ENCODE measurements at regions not wholly inside any gene's neighbourhood (a gene's known extent, or its start where the extent isn't known, plus 50 kb on each side); places are given as distances from the start of the nearest gene placed in this dataset.
A peak's percentile ranks its signal among the peaks of the same experiment; 100 is the strongest.

DNA sequence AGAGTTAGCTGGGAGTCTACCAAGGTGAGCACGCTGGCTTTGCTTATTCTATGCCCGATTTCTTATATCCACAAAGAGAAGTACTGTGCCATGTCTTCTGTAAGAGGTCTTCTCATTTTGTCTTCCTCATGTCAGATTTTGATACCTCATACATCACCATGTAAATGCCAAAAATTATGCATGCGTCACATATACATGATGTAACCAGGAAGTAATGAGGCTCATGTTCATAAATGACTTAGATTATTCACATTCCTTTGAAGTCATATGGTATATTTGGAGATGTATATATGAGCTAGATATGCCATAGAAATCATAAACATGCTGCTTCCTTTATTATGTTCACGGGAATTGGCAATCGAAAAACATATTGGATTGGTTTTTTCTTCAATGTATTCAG, 97.7 kb upstream of the CELF2 start:
- DNase-seq = no peak

DNA sequence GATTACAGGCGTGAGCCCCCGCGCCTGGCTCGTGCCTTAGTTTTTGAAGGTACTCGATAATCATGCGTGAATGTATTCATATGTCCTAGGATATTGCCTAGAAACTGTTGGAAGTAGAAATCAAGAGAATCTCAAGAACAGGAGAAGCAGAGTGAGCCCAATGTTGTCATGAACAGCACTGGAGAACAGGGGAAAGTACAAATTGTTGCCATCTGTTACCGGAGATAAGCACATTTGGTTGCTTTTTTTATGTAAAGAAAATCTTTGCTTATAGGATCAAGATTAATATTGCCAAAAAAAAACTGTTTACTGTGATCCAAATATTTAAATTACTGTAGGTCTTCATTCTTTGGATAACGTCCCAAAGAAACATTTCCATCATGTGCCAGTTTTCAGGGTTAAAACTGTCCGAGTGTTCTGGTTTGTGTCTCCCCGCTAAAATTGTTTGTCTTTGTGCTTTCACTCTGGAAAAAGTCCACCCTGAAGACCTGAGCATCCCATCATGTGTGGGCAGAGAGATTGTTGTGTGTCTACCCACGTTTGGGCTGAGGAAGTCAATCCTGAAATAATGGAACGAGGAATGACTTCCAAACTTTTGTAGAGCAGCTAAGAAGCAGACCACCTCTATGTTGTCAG, 95.7 kb upstream of the CELF2 start:
- DNase-seq = no peak

DNA sequence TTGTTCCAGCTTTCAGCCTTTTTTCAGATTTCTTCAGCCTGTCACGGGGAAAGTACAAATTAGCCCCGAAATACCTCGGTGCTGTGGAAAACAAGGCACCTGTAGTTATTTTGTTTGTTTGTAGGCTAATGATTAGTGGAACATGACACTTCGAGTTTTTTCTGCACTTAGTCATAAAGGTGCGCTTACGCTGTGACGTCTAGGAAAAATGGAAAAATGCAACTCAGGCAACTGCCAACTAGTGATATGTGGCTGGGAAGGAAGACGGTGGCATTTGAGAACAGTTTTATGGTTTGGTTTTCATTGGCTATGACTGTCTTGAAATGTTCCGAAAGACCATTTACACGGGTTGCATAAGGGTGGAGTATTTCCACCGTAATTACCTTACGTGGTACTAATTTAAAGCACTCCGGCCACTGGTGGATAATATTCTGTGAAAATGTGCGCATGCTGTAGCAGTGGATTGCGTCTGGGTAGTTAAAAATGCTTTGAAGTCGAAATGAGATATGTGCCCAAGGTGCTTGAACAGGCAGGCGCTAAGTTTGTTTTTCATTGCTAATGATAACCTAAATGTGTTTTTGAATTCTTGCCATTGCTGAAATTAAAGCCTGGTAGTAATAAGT, 94.5 kb upstream of the CELF2 start:
- no peak for DNase-seq

DNA sequence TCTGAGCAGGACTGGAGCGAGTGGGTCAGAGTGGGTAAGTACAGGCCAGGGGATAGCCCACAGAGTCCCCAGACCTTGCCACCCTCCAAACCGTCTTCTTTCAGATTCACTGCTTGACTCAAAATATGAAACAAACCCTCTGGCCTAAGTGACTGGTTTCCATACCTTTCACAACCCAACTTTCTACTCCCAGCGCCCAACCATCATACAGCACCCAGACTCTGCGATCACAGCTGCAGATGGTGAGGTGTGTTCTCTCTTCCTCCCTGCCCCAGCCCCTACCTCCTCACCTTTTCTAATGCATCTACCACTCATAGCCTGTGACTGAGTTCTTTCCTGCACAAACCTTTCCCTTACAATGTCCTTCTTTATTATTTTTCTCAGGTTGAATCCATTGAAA, 92.0 kb upstream of the CELF2 start:
- no peak for DNase-seq

DNA sequence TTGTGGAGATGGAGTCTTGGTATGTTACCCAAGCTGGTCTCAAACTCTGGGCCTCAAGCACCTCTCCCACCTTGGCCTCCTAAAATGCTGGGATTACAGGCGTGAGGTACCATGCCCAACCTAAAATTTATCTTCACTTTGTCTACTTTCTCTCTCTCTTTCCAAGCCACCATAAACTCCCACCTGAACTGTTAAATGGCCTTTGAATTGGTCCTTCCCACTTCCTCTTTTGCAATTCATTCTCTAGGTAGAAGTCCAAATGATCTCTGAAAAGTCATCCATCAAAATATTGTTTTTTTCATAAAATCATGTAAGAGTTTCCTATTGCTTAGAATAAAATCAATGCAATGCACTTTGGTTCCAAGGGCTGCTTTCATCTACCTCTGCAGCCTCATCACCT, 90.1 kb upstream of the CELF2 start:
- DNase-seq = no peak

DNA sequence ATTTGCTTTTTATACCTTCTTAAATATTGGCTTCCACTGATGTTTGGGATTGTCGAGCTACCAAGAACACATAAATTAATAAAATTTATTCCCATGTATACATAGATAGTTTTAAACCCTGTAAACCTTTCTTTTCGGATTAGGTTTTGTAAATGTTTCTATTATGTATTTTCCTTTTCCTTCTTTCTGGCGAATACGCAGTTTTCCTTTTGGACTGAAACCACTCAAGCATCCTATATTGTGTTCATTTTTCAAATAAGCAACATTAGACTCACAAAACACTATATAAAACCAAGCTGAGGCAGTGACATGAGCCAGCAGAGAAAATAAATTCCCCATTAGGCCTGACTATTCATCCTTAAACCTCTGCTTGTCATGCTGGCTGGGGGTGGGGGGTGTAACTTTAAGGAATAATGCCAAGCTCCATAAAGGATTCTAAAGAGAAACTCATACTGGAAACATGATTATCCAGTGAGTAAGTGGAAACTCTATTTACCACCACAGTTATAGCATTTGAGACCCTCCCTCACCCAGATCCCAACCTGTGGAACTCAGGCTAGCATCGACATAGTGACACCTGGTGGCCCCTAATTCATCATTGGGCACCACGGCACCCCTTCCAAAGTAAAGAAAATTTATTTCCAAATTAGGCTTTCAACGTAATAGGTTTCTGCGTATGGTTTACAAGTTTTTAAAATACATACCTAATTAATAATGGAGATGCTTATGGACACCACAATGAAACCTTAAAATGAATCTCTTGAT, 86.5 kb upstream of the CELF2 start:
- no peak for DNase-seq

DNA sequence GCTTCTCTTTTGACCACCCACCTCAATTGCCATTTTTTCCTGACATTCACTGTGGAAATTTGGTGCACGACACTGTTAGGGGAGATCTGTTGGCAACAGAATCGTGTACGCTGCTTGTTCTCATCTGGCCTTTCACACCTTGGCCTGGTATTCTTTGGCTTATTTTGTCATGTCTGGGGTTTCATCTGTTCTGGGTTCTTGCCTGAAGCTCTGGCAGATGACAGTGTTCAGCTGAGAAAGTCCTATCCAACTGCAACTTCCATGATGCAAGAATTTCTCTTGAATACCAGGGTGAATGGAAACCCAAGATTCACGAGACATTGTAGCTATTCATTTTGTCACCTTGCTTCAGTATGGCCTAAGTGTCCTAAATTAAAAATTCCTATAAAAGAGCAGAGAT, 82.6 kb upstream of the CELF2 start:
- DNase-seq = no peak

DNA sequence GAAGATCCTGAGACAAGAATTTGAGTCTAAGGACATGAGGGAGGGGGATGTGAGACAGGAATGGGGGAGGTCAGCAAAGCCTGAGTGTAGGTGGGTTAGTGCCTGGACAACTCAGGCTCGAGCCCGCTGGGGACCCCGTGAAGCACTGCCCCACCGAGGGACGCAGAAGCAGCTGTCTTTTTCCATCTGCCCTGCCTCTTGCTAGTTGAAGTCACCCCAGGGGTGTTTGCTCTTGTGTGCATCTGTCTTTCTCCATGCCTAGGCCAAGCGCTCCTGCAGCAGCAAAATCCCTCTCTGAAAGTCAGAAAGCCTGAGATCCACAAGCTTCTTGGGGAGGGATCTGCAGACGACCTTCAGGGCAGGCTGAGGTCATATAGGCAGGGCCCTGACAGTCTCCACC, 79.0 kb upstream of the CELF2 start:
- DNase-seq = no peak

DNA sequence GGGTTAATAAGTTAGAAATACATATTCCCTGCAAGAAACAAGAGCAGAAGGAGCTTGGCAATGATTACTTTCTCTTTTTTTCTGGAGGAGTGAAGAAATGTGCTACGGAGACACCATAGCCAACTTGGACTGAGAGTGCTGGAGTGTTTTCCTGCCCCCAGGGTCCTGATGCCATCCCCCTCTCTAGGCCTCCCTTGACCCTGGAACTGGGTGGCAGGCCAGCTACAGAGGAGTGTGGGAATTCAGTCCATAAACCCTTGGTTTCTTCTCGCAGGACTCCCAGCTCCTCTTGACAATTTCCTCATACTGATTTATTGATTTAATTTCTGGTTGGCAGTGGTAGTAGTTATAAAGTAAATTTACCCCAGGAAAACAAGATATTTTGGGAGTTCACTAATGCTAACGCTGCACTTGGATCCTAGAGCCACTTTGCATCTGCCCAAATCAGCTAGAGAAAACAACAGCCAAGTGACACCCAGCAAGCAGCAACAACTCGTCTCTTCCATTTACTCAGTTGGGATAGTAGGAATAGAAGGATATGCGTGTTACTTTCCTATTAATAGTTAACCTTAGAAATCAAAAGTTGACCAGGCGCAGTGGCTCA, 76.4 kb upstream of the CELF2 start:
- no peak for DNase-seq

DNA sequence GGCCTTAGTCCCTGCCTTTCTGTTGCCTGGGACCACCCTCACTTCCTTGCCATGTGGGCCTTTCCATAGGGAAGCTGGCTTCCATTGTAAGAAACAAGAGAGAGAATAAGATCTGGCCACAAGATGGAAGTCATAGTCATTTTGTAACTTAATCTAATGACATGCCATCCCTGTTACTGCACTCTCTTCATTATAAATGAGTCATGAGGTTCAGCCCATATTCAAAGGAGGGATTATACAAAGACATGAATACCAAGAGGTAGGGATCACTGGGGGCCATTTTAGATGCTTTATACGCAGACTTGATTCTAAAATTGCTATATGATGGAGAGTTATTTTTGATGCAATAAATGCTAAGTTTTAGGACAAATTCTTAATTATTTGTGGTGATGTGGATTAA, 75.2 kb upstream of the CELF2 start:
- DNase-seq = no peak

DNA sequence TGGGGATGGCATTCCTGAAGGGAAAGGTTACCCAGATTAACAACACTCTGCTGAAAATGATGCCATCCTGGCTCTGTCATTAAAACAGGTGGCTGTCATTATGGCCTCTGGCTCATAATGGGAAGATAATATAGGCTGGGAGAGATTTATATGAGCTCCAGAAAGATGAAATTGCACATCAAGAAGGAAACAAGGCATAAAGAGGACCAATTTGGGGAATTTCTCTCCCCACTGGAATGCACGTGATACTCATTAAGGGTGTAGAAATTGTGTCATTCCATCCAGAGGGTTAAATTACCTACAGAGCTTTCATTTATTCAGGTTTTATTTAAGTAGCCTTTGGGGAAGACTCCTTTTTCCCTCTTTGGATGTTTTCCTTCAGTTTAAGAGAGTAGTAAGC, 71.6 kb upstream of the CELF2 start:
- no peak for DNase-seq

DNA sequence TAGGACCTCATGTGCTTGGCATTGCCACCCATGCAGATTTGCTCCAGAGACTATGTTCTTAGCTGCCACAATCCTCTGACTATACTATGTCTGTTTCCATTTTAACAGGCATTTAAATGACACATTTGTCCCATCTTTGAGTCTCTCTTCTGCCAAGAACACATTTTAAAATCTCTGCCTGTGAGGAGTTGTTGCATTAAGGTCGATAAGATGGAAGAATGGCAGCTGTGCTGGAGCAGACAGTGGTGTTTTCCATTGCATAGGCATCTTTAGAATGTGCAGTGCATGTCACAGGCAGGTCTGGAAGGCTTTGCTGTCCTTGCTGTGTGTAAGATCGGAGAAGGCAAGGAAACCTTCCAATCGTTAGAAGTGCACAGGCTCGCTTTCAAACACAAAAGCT, 70.9 kb upstream of the CELF2 start:
- DNase-seq = no peak

DNA sequence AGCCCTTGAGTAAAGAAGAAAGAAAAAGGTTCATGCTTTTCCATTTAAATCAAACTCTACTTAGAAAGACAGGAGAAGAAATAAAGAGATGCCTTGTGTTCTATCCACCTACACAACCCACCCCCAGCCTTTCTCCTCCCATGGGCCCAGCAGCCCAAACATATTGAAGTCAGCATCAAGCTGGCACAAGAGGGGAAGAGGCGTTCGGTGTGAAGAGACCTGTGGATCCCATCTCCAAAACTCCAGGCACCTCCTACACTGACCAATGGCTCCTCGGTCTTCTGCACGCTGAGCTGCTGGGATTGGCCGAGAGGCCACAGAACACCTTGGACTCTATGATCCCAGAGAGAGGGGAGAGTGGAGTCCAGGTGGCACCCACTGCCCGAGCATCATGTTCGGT, 66.0 kb upstream of the CELF2 start:
- DNase-seq = no peak

DNA sequence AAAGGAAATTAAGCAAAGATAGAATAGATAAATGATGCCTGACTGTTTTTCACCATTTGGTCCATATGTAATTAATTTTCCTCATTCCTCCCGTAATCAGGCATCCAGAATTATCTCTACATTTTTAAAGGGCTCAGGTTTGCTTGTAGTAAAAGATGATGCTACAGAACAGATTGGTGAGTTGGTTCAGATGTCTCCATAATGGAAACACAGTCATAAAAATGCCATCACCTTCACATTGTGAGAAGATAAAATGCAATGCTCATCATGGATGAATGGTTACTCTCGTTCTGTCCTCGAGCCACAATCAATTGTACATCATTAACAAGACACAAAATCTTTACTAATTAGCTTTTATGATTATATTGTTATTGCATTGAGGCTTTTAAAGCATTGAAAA, 64.9 kb upstream of the CELF2 start:
- no peak for DNase-seq

DNA sequence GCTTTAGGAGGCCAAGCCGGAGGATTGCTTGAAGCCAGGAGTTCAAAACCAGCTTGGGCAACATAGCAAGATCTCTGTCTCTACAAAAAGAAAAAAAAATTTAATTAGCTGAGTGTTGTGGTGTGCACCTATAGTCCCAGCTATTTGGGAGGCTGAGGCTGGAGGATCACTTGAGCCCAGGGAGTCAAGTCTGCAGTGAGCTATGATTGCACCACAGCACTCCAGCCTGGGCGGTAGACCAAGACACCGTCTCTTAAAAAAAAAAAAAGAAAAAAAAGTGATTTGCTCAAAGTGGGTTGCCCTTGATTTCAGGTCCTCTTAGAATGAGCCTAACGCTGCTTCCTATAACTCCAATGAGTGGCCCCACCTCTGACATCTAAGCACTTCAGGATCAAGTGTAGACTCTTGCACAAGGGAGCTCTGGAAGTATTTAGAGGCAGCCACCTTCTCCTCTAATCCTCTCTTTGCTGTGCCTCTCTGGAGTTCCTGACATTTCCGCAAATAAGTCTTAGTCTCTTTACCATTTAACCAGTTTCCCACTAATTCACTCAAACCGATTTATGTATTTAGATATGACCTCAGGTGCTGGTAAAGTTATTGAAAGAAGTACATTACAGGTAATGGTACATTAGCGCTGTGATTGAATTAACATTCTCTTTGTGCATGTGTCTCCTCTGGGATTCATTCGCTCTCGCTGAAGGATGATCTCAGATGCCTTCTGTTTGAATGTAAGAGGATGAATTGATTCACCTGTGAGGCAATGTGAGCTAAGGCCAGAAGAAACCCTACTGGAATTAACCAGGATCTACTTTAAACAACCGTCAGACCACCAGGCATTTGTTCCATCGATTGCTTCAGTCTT, 60.8 kb upstream of the CELF2 start:
- no peak for DNase-seq

DNA sequence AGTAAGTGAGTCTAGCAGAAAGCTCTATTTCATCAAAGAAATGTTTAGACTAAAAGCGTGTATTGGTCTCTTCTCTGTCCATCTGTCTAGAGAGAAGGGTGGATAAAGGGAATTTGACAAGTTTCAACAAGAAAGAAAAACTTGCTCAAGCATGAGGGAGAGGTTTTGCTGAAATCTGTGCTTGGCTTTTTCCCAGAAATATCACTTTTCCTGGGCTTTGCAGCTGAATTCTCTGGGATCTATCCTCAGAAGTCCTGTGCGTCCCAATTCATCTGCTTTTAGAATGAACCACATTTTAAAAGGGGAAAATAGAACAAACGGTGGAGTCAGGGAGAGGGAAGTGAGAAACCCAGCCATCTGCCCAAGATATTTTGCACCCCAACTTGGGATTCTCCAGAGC, 59.6 kb upstream of the CELF2 start:
- no peak for DNase-seq

DNA sequence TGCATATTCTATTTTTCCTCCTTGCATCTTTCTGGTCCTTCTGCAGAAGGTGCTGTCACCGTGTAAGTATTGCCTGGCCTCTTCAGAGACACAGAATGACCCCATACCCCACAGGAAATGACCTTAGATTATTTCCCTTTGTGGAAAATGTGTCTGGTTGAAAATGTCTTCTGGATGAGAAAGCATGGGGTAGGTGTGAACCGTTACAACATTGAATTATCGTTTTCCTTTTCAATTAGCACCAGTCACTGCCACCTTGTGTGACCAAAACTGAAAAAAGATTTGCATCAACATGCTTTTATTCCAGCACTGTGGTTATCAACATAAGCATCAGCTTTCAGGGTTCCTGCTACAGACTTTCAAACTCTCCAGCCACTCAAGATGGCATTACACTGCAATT, 58.0 kb upstream of the CELF2 start:
- peak; percentile 68 for DNase-seq

DNA sequence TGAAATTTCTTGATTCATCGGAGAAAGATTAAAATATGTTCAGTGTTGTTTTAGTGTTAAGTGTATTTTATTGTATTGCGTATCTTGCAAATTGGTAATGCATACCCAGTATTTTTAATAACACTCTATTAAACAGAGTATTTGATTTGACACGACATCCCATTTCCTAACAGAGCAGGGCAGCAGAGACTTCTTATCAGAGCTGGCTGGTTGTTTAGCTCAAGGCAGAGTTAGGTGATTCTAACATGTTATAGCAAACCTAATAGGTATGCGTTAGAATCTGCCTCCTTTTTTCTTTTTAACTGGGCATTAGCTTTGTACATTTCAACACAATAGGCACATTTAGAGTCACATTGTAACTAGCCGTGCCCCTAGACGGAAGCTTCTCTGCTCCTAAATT, 57.1 kb upstream of the CELF2 start:
- no peak for DNase-seq

DNA sequence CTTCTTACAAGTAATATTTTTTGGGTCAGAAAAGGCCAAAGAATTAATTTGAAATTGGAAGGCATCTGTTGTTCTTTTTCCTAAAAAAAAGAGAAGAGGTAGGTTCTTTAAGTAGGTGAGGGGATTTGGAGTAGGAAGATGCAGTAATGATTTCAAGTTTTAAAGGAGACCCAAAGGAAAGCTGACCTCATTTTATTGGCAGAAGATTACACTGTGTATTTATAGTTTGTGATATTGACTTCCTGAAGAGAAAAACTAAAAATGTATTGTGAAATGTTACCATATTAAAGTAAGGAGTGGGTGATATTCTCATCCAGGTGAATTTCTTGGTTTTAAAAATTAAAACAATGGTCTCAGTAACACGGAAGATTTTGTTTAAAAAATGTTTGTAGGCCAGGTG, 56.6 kb upstream of the CELF2 start:
- DNase-seq = no peak

DNA sequence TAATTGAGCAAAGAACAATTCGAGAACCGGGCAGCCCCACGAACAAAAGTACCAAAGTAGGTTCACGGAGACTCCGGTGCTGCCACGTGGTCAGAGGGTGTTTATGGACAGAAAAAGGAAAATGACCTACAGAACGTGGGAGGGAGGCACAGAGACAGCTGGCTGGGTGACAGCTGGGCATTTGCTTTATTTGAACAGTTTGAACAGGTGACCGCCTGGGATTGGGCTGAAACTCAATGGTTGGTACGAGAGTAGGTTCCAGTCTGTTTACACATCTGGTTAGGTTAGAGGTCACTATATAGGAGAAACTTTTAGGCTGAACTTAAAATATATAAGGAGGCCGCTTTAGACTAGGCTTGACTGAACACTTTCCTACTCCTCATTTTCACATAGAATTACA, 50.6 kb upstream of the CELF2 start:
- no peak for DNase-seq

DNA sequence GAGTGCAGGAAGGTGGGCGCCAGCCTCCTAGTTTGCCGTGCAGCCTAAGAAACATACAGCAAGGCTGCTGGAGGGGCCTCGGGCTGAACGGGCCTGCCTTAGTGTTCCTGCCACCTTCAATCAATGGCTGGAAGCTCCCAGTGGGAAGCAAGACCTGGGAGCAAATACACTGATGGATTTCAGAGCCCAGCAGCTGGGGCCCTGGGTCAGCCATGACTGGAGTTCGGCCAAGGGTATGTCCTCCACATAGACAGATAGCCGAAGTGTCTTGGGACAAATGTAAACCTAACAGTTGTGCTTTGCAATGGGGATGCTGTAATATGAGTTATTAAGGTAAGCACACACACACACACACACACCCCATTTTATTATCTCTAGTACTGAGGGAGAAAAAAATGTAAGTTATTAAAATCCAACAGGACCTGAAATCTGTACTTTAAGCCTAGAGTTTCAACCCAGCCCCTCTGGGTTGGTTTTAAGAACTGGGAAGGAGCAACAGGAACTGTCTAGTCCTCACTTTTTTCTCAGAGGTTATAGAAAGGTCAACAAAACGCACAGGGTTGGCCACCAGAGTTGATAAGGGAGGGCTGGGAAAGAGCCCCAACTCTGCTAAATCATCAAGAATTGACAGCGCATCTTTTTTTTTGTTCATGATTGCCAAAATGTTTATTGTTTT, 50.0 kb upstream of the CELF2 start:
- DNase-seq = no peak
